ENCODE measurements at regions not wholly inside any gene's neighbourhood (a gene's known extent, or its start where the extent isn't known, plus 50 kb on each side); places are given as distances from the start of the nearest gene placed in this dataset.

DNA sequence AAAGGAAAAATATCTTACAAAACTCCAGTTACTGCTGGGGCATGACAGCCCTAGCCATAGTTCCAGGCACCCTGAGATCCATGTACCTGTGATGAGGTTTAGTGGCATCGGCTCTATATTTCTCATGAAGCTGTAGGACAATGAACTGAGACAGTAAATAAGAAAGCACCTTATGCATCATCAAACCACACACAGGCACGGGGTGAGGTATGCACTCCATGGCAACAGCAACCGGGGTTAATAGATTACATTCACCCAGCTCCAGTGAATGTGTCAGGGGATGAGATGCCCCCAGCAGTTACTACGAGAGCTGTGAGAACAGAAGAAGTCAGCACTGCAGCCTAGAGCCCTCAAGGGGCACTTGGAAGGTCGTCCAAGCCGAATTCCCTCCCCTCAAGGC lies 162.0 kb upstream of the S1PR3 start:
- Mint-ChIP-seq H3K27ac (no peak overlapping the region), H3K4me1 (peaks cover 11% of the 10 kb centered on the region), H3K4me3 (no peak overlapping the region), H3K36me3 (0 out of 2 replicates have a peak, but pooled peaks cover 3% of the 10 kb centered on the region), H3K9me3 (peaks cover 25% of the 10 kb centered on the region), H3K27me3 (ENCODE audit: low read depth) (no peaks in the 10 kb centered on the region; the same call in 1 of the 2 replicates)
- POLR2A ChIA-PET: no interaction called here
- no peak for ATAC-seq
- TF ChIP-seq ZNF232 (CRISPR knock-in tag; IDR thresholded peaks at IDR 0.05) (no peak), SMAD4 (CRISPR knock-in tag; IDR thresholded peaks at IDR 0.05) (no peak), CREM (CRISPR knock-in tag; IDR thresholded peaks at IDR 0.05) (no peak), GABPB1 (CRISPR knock-in tag; IDR thresholded peaks at IDR 0.05) (no peak), ATF1 (CRISPR knock-in tag; IDR thresholded peaks at IDR 0.05) (no peak), ZBTB21 (CRISPR knock-in tag; IDR thresholded peaks at IDR 0.05; ENCODE audit: borderline replicate concordance) (no peak), FOXP1 (CRISPR knock-in tag; IDR thresholded peaks at IDR 0.05; ENCODE audit: borderline replicate concordance) (no peak), PRRX2 (CRISPR knock-in tag; IDR thresholded peaks at IDR 0.05) (no peak), ZNF671 (CRISPR knock-in tag; IDR thresholded peaks at IDR 0.05) (no peak)
- TF ChIP-seq, protein P1, sequence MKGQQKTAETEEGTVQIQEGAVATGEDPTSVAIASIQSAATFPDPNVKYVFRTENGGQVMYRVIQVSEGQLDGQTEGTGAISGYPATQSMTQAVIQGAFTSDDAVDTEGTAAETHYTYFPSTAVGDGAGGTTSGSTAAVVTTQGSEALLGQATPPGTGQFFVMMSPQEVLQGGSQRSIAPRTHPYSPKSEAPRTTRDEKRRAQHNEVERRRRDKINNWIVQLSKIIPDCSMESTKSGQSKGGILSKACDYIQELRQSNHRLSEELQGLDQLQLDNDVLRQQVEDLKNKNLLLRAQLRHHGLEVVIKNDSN (CRISPR knock-in tag; IDR thresholded peaks at IDR 0.05): no peak
- TF ChIP-seq, protein P2, sequence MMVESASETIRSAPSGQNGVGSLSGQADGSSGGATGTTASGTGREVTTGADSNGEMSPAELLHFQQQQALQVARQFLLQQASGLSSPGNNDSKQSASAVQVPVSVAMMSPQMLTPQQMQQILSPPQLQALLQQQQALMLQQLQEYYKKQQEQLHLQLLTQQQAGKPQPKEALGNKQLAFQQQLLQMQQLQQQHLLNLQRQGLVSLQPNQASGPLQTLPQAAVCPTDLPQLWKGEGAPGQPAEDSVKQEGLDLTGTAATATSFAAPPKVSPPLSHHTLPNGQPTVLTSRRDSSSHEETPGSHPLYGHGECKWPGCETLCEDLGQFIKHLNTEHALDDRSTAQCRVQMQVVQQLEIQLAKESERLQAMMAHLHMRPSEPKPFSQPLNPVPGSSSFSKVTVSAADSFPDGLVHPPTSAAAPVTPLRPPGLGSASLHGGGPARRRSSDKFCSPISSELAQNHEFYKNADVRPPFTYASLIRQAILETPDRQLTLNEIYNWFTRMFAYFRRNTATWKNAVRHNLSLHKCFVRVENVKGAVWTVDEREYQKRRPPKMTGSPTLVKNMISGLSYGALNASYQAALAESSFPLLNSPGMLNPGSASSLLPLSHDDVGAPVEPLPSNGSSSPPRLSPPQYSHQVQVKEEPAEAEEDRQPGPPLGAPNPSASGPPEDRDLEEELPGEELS (CRISPR knock-in tag; IDR thresholded peaks at IDR 0.05): no peak
- TF ChIP-seq, protein P3, sequence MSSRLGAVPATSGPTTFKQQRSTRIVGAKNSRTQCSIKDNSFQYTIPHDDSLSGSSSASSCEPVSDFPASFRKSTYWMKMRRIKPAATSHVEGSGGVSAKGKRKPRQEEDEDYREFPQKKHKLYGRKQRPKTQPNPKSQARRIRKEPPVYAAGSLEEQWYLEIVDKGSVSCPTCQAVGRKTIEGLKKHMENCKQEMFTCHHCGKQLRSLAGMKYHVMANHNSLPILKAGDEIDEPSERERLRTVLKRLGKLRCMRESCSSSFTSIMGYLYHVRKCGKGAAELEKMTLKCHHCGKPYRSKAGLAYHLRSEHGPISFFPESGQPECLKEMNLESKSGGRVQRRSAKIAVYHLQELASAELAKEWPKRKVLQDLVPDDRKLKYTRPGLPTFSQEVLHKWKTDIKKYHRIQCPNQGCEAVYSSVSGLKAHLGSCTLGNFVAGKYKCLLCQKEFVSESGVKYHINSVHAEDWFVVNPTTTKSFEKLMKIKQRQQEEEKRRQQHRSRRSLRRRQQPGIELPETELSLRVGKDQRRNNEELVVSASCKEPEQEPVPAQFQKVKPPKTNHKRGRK (CRISPR knock-in tag; IDR thresholded peaks at IDR 0.05; ENCODE audit: borderline replicate concordance): no peak
- CTCF ChIA-PET: no interaction called here
- no peak for DNase-seq (ENCODE audit: low spot score)

DNA sequence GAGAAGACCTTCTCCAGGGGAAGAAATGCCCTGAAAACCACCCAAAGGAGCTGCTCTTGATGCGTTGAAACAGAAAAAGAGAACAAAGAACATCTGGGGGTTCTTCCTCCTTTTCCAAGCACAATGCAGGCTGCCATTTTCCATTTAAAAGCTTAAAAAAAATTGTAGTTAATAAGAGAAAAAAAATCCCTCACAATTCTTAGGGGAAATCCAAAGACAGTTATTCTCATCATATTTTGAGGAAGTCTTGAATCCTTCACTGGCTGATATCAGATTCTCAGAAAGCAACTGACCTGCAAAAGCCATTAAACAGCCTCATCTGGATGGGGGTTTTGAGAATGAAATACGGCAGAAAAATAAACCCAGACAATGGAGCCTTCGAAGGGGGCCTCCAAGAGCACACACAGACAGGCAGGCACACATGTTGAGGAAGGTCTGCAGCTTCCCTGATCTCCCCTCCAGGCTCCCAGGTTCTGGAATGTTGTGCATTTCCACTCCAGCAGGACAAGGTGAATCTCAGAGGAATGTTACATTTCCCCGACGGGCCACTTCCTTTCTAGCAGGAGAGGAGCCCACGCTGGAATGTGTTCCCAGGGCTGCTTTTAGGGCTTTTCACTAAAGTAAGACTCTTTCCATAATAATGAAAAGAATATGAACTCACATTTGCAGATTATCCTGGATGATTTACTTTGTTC lies 159.4 kb upstream of the S1PR3 start:
- Mint-ChIP-seq H3K4me1 (peaks cover 11% of the 10 kb centered on the region), H3K9me3 (peaks cover 21% of the 10 kb centered on the region), H3K27me3 (ENCODE audit: low read depth) (no peaks in the 10 kb centered on the region; the same call in 1 of the 2 replicates), H3K4me3 (no peak overlapping the region), H3K27ac (no peak overlapping the region; the same call in 1 of the 2 replicates), H3K36me3 (0 out of 2 replicates have a peak, but pooled peaks cover 3% of the 10 kb centered on the region)
- ChIA-PET POLR2A (no interaction called here), CTCF (no interaction called here)
- ATAC-seq: peak; percentile 62
- no peak for DNase-seq (ENCODE audit: low spot score)
- no peak for TF ChIP-seq NR3C1 (CRISPR knock-in tag; conservative IDR thresholded peaks at IDR 0.05; ENCODE audit: low read depth)
- TF ChIP-seq SOX15 (CRISPR knock-in tag; IDR thresholded peaks at IDR 0.05): no peak
- no peak for TF ChIP-seq ZNF317 (CRISPR knock-in tag; IDR thresholded peaks at IDR 0.05; ENCODE audit: borderline replicate concordance, low read depth)
- no peak for TF ChIP-seq ELF4 (CRISPR knock-in tag; IDR thresholded peaks at IDR 0.05; ENCODE audit: low read depth)
- no peak for TF ChIP-seq ZNF416 (CRISPR knock-in tag; IDR thresholded peaks at IDR 0.05)
- TF ChIP-seq NR2C2 (CRISPR knock-in tag; IDR thresholded peaks at IDR 0.05): no peak
- TF ChIP-seq TCF7 (CRISPR knock-in tag; IDR thresholded peaks at IDR 0.05; ENCODE audit: low read depth): no peak
- no peak for TF ChIP-seq MXD4 (CRISPR knock-in tag; IDR thresholded peaks at IDR 0.05; ENCODE audit: borderline replicate concordance)
- TF ChIP-seq, protein P2 (CRISPR knock-in tag; IDR thresholded peaks at IDR 0.05): no peak
- no peak for TF ChIP-seq TP53 (CRISPR knock-in tag; IDR thresholded peaks at IDR 0.05)
- no peak for TF ChIP-seq TEAD1 (CRISPR knock-in tag; IDR thresholded peaks at IDR 0.05)
- no peak for TF ChIP-seq PRRX2 (CRISPR knock-in tag; IDR thresholded peaks at IDR 0.05)
- TF ChIP-seq, protein P4, sequence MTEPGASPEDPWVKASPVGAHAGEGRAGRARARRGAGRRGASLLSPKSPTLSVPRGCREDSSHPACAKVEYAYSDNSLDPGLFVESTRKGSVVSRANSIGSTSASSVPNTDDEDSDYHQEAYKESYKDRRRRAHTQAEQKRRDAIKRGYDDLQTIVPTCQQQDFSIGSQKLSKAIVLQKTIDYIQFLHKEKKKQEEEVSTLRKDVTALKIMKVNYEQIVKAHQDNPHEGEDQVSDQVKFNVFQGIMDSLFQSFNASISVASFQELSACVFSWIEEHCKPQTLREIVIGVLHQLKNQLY (CRISPR knock-in tag; IDR thresholded peaks at IDR 0.05): no peak
- TF ChIP-seq, protein P5, sequence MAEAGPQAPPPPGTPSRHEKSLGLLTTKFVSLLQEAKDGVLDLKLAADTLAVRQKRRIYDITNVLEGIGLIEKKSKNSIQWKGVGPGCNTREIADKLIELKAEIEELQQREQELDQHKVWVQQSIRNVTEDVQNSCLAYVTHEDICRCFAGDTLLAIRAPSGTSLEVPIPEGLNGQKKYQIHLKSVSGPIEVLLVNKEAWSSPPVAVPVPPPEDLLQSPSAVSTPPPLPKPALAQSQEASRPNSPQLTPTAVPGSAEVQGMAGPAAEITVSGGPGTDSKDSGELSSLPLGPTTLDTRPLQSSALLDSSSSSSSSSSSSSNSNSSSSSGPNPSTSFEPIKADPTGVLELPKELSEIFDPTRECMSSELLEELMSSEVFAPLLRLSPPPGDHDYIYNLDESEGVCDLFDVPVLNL (CRISPR knock-in tag; IDR thresholded peaks at IDR 0.05; ENCODE audit: borderline replicate concordance, low read depth): no peak
- TF ChIP-seq, protein P6, sequence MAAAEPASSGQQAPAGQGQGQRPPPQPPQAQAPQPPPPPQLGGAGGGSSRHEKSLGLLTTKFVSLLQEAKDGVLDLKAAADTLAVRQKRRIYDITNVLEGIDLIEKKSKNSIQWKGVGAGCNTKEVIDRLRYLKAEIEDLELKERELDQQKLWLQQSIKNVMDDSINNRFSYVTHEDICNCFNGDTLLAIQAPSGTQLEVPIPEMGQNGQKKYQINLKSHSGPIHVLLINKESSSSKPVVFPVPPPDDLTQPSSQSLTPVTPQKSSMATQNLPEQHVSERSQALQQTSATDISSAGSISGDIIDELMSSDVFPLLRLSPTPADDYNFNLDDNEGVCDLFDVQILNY (CRISPR knock-in tag; IDR thresholded peaks at IDR 0.05): no peak

Data from WTC11 (cell line).